ENCODE measurements at regions not wholly inside any gene's neighbourhood (a gene's known extent, or its start where the extent isn't known, plus 50 kb on each side); places are given as distances from the start of the nearest gene placed in this dataset.

GRCh38 chr1:10856176-10856683, 59.8 kb upstream of the CASZ1 start:
- POLR2A ChIA-PET (ENCODE audit: partially characterized antibody), result interaction anchor here (0.5 to 1.2 kb wide), 3 partner anchors 39 to 720 kb away, joined by 3 read pairs; no protein-coding TSS in a partner anchor
- H3K14ac ChIP-seq (ENCODE audit: insufficient read length), result no peak overlapping the region
- TF ChIP-seq EGR1 (IDR thresholded peaks at IDR 0.05; ENCODE audit: borderline replicate concordance, low read depth, low read length) (no peak), BRCA1 (IDR thresholded peaks at IDR 0.05; ENCODE audit: low read depth, low read length) (no peak), BACH1 (IDR thresholded peaks at IDR 0.05; ENCODE audit: low read length) (no peak), SIRT6 (IDR thresholded peaks at IDR 0.05; ENCODE audit: low read length) (no peak), FOSL1 (IDR thresholded peaks at IDR 0.05; ENCODE audit: insufficient read depth, low read depth, low read length) (no peak), SIN3A (conservative IDR thresholded peaks at IDR 0.05 in 1 of 2, IDR thresholded peaks at IDR 0.05 in 1 of 2; ENCODE audit: low read depth in 1 of 2, low read length in 2 of 2) (no peak), POU5F1 (IDR thresholded peaks at IDR 0.05; ENCODE audit: low read depth, low read length) (no peak), RNF2 (IDR thresholded peaks at IDR 0.05; ENCODE audit: borderline replicate concordance, low read depth, low read length, missing control alignments, poor library complexity, severe bottlenecking) (no peak), TAF7 (optimal IDR thresholded peaks at IDR 0.05; ENCODE audit: borderline replicate concordance, low read depth, low read length) (no peak), GTF2F1 (IDR thresholded peaks at IDR 0.05; ENCODE audit: borderline replicate concordance, low read depth, low read length) (no peak), CREB1 (IDR thresholded peaks at IDR 0.05) (no peak), GABPA (IDR thresholded peaks at IDR 0.05; ENCODE audit: borderline replicate concordance, insufficient read depth, low read length) (no peak), NRF1 (IDR thresholded peaks at IDR 0.05; ENCODE audit: low read depth, low read length) (no peak), MAX (IDR thresholded peaks at IDR 0.05) (no peak)

More at GRCh38 chr1:10856176-10856683, 59.8 kb upstream of the CASZ1 start:
- no peak overlapping the region for H2BK120ac ChIP-seq (replicated peaks; ENCODE audit: low read depth, low read length)
- no peak overlapping the region for H2AK5ac ChIP-seq (ENCODE audit: low read depth, low read length)
- H3K79me1 ChIP-seq (ENCODE audit: low read depth, low read length), result no peaks in the 10 kb centered on the region
- no peak overlapping the region for H2BK12ac ChIP-seq (ENCODE audit: low read depth, low read length)
- no peak overlapping the region for H4K5ac ChIP-seq (ENCODE audit: insufficient read length, low read depth, low read length)
- H2BK5ac ChIP-seq (ENCODE audit: low read depth, low read length), result no peak overlapping the region; the same call in 1 of the 2 replicates
- 96% methylated on average over 13 of the region's 16 CpGs; no CpG with 5 or more reads in 1 of the 2 experiments for WGBS, 2 experiments (ENCODE audit: extremely low coverage in 1 of 2, insufficient coverage in 1 of 2, insufficient read length in 1 of 2, insufficient replicate concordance in 2 of 2, low coverage in 1 of 2, low lambda C conversion rate in 2 of 2, missing lambda C conversion rate in 1 of 2)
- H2BK15ac ChIP-seq (ENCODE audit: low read length), result no peak overlapping the region
- no peak overlapping the region for H2AFZ ChIP-seq (ENCODE audit: low read length)
- no peak for FAIRE-seq
- H2BK20ac ChIP-seq (ENCODE audit: low read length), result no peak overlapping the region
- no peak overlapping the region for H3K4ac ChIP-seq (replicated peaks; ENCODE audit: insufficient read length, low read depth, low read length)
- H3K18ac ChIP-seq (ENCODE audit: extremely low read depth, low read length), result no peak overlapping the region
- H3K9ac ChIP-seq (replicated peaks in 1 of 4; ENCODE audit: extremely low read depth in 1 of 4, low read depth in 3 of 4, low read length in 3 of 4), result no peak overlapping the region
- H3K27ac ChIP-seq (ENCODE audit: low read depth, low read length), result no peak overlapping the region
- H3K4me1 ChIP-seq (replicated peaks in 1 of 4; ENCODE audit: control insufficient read depth in 3 of 4, insufficient read depth in 4 of 4, low read length in 3 of 4), result peaks cover 0 to 10% (median 4%) of the 10 kb centered on the region in 4 experiments; a peak in 4 of 7 replicates
- peaks cover 0 to 2% (median under 1%) of the 10 kb centered on the region in 4 experiments; a peak in 2 of 7 replicates for H3K27me3 ChIP-seq (replicated peaks in 1 of 4; ENCODE audit: control insufficient read depth in 3 of 4, extremely low read depth in 1 of 4, insufficient read depth in 3 of 4, low read length in 3 of 4)
- peaks cover 9% of the 10 kb centered on the region; the same call in 1 of the 2 replicates for H3K23me2 ChIP-seq (ENCODE audit: low read depth, low read length)
- H3K36me3 ChIP-seq (ENCODE audit: control insufficient read depth in 2 of 4, insufficient read depth in 4 of 4, low read length in 3 of 4), result no peaks in the 10 kb centered on the region
- DNase-seq (ENCODE audit: low read depth in 1 of 2, low spot score in 2 of 2), result no peak
- no peak overlapping the region for H3K4me2 ChIP-seq (ENCODE audit: insufficient read depth in 1 of 2, low read depth in 2 of 2, low read length in 2 of 2)
- CTCF ChIA-PET (ENCODE audit: partially characterized antibody), result interaction anchor here (0.7 to 2.7 kb wide), 3 partner anchors 10 to 19 kb away, joined by 3 to 8 read pairs (median 4); no protein-coding TSS in a partner anchor
- no peak overlapping the region for H3K56ac ChIP-seq (replicated peaks; ENCODE audit: insufficient read length, low read depth, low read length)
- no peaks in the 10 kb centered on the region for H3K79me2 ChIP-seq (ENCODE audit: control insufficient read depth in 1 of 2, insufficient read depth in 2 of 2, low read length in 2 of 2)
- H4K91ac ChIP-seq (replicated peaks; ENCODE audit: insufficient read length, low read length), result no peak overlapping the region
- H3K9me3 ChIP-seq (ENCODE audit: insufficient read depth in 2 of 2, low read depth in 1 of 2, low read length in 1 of 2), result no peaks in the 10 kb centered on the region; a peak in 1 of 4 replicates
- no peak overlapping the region for H4K8ac ChIP-seq (ENCODE audit: extremely low read depth, insufficient read depth, low read length)
- H3K4me3 ChIP-seq (ENCODE audit: extremely low read depth in 1 of 4, insufficient read depth in 2 of 4, low read depth in 3 of 4, low read length in 4 of 4), result no peak overlapping the region
- no peak overlapping the region for H3K23ac ChIP-seq (ENCODE audit: insufficient read length)
- H4K20me1 ChIP-seq (replicated peaks in 1 of 2; ENCODE audit: control insufficient read depth in 1 of 2, insufficient read depth in 2 of 2, low read length in 2 of 2), result peaks cover 0 to 9% of the 10 kb centered on the region in 2 experiments

Measured in H1 (cell line).